ENCODE measurements at regions not wholly inside any gene's neighbourhood (a gene's known extent, or its start where the extent isn't known, plus 50 kb on each side); places are given as distances from the start of the nearest gene placed in this dataset.

GRCh38 chr4:186807808-186808629, 84.4 kb upstream of the FAT1 start:
- TF ChIP-seq MAX (IDR thresholded peaks at IDR 0.05) = no peak
- TF ChIP-seq EP300 (IDR thresholded peaks at IDR 0.05; ENCODE audit: borderline replicate concordance) = no peak
- no peak for TF ChIP-seq RAD21 (IDR thresholded peaks at IDR 0.05; ENCODE audit: low read depth)
- TF ChIP-seq, protein P1, sequence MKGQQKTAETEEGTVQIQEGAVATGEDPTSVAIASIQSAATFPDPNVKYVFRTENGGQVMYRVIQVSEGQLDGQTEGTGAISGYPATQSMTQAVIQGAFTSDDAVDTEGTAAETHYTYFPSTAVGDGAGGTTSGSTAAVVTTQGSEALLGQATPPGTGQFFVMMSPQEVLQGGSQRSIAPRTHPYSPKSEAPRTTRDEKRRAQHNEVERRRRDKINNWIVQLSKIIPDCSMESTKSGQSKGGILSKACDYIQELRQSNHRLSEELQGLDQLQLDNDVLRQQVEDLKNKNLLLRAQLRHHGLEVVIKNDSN (IDR thresholded peaks at IDR 0.05) = no peak
- TF ChIP-seq TCF12 (IDR thresholded peaks at IDR 0.05; ENCODE audit: low read depth) = no peak
- TF ChIP-seq CEBPB (IDR thresholded peaks at IDR 0.05) = no peak

Data from Ishikawa (cell line).